Testis (tissue), 2 donors: ENCODE measurements at regions not wholly inside any gene's neighbourhood (a gene's known extent, or its start where the extent isn't known, plus 50 kb on each side); places are given as distances from the start of the nearest gene placed in this dataset.

Experiments used
- CTCF ChIP-seq, 3 experiments: fragments of 450-650 bp in 2 of 3; fragments of 200-600 bp in 1 of 3; sonication (generic) in 1 of 3; IDR thresholded peaks; one replicate each; pipeline ENCODE4 v1.5.1; 2016 to 2019; ENCODE audit warnings: antibody characterized with exemption in 3 of 3, mild to moderate bottlenecking in 2 of 3, moderate library complexity in 1 of 3
- POLR2A ChIP-seq: fragments of 450-650 bp; IDR thresholded peaks from one replicate; pipeline ENCODE4 v1.6.1; 2017; ENCODE audit warnings: antibody characterized with exemption, mild to moderate bottlenecking, moderate library complexity

- no peak for TF ChIP-seq CTCF (IDR thresholded peaks at IDR 0.05)
- no peak for TF ChIP-seq POLR2A
Measured at GRCh38 chr11:37689951-37690350, 1091.9 kb upstream of the RAG2 start.
